Stomach (tissue), 8 donors: ENCODE measurements at regions not wholly inside any gene's neighbourhood (a gene's known extent, or its start where the extent isn't known, plus 50 kb on each side); places are given as distances from the start of the nearest gene placed in this dataset.

ENCODE experiments used
- DNase-seq, 2 donors: peaks; one replicate each; pipeline versions ENCODE4 v3.0.0 to v3.0.0-alpha.2; 2013 to 2019
- H3K27ac ChIP-seq, 5 donors: fragments of 200-600 bp in 4 of 5; sonication (generic) in 4 of 5; one replicate each; pipeline ENCODE4 v1.5.1; 2013 to 2019; ENCODE audit warnings: mild to moderate bottlenecking in 1 of 5, moderate library complexity in 1 of 5
- H3K27me3 ChIP-seq, 3 donors: fragments of 200-600 bp; sonication (generic); one replicate each; pipeline ENCODE4 v1.5.1; 2017 to 2019; ENCODE audit warnings: mixed run types in 1 of 3
- H3K36me3 ChIP-seq, 4 donors: fragments of 200-600 bp; sonication (generic); 1 replicate in 3 of 4; 2 replicates in 1 of 4; pipeline ENCODE4 v1.5.1; 2016 to 2019
- H3K4me1 ChIP-seq, 4 donors: fragments of 200-600 bp; sonication (generic); one replicate each; pipeline ENCODE4 v1.5.1; 2016 to 2019
- H3K4me3 ChIP-seq, 4 donors: fragments of 200-600 bp; sonication (generic) in 3 of 4; one replicate each; pipeline ENCODE4 v1.5.1; 2016 to 2019; ENCODE audit warnings: mild to moderate bottlenecking in 1 of 4
- H3K9me3 ChIP-seq, 4 donors: fragments of 200-600 bp; sonication (generic); one replicate each; pipeline ENCODE4 v1.5.1; 2016 to 2019
- EP300 ChIP-seq: sonication (generic); formaldehyde crosslinking; IDR thresholded peaks from one replicate; pipeline ENCODE4 v1.6.1; 2017; ENCODE audit warnings: antibody characterized with exemption
- POLR2A ChIP-seq, 4 donors: fragments of 450-650 bp; IDR thresholded peaks; one replicate each; pipeline ENCODE4 v1.6.1; 2016; ENCODE audit warnings: antibody characterized with exemption in 4 of 4, control low read depth in 2 of 4, mild to moderate bottlenecking in 1 of 4, moderate library complexity in 1 of 4
- POLR2AphosphoS5 ChIP-seq, 3 donors: sonication (generic); formaldehyde crosslinking; IDR thresholded peaks; one replicate each; pipeline ENCODE4 v1.6.1; 2016; ENCODE audit warnings: antibody characterized with exemption in 3 of 3
- WGBS, 5 donors: extraction: QIAGEN DNeasy Blood & Tissue Kit in 3 of 5; methylation state at CpG; one replicate each; pipeline versions ENCODE4 v1.1.5 to v1.1.7; 2013 to 2018; 5-methylcytosine and 5-hydroxymethylcytosine counted together
- intact Hi-C: fragments of 100-400 bp; cut with DNase I; formaldehyde crosslinking; loops from one replicate; pipeline ENCODE4 v1.15.1; 2023; ENCODE audit warnings: low total_unique reads
- TF ChIP-seq, protein P1 (sequence below), 7 experiments: fragments of 450-650 bp in 4 of 7; fragments of 200-600 bp in 3 of 7; sonication (generic) in 3 of 7; IDR thresholded peaks; one replicate each; pipeline ENCODE4 v1.5.1; 2016 to 2019; ENCODE audit warnings: antibody characterized with exemption in 7 of 7, control low read depth in 2 of 7, mild to moderate bottlenecking in 1 of 7
- donor health status: healthy with polysubstance abuse.
- donor health status: Bipolar disorder and iron deficiency.
- donor health status: healthy.

- Histone ChIP-seq H3K27me3 (no peaks in the 10 kb centered on the region), H3K4me3 (no peak overlapping the region), H3K4me1 (no peaks in the 10 kb centered on the region), H3K36me3 (no peaks in the 10 kb centered on the region), H3K27ac (no peak overlapping the region), H3K9me3 (peaks cover 0 to 25% (median 23%) of the 10 kb centered on the region in 4 donors)
- no peak for DNase-seq
- intact Hi-C loops, result no loop called here
- TF ChIP-seq EP300 (no peak), POLR2AphosphoS5 (IDR thresholded peaks at IDR 0.05) (no peak)
- TF ChIP-seq, protein P1, sequence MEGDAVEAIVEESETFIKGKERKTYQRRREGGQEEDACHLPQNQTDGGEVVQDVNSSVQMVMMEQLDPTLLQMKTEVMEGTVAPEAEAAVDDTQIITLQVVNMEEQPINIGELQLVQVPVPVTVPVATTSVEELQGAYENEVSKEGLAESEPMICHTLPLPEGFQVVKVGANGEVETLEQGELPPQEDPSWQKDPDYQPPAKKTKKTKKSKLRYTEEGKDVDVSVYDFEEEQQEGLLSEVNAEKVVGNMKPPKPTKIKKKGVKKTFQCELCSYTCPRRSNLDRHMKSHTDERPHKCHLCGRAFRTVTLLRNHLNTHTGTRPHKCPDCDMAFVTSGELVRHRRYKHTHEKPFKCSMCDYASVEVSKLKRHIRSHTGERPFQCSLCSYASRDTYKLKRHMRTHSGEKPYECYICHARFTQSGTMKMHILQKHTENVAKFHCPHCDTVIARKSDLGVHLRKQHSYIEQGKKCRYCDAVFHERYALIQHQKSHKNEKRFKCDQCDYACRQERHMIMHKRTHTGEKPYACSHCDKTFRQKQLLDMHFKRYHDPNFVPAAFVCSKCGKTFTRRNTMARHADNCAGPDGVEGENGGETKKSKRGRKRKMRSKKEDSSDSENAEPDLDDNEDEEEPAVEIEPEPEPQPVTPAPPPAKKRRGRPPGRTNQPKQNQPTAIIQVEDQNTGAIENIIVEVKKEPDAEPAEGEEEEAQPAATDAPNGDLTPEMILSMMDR (IDR thresholded peaks at IDR 0.05), result no peak
These were observed 133.1 kb upstream of the BACH2 start for GRCh38 chr6:90429713-90430112.

DNA sequence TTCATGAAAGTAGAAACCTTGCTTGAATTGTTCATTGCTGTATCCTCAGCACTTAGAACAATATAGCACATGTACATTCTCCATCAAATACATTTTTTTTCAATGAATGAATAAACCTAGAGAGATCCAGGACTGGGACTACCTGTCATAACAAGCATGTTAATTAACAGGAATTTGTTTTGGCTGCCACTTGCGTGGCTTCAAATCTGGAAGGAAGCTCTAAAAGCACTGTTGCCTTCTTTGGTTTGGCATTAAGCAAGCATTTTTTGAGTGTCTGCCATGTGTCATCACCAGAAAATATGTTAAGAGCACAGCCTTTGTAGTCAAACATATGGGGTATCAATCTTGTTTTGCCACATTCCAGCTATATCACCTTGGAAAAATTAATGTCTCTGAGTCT is 131.9 kb upstream of the BACH2 start:
- TF ChIP-seq POLR2AphosphoS5 (IDR thresholded peaks at IDR 0.05) (no peak), POLR2A (IDR thresholded peaks at IDR 0.05) (no peak), EP300 (no peak)
- TF ChIP-seq, protein P1 (IDR thresholded peaks at IDR 0.05), result no peak

DNA sequence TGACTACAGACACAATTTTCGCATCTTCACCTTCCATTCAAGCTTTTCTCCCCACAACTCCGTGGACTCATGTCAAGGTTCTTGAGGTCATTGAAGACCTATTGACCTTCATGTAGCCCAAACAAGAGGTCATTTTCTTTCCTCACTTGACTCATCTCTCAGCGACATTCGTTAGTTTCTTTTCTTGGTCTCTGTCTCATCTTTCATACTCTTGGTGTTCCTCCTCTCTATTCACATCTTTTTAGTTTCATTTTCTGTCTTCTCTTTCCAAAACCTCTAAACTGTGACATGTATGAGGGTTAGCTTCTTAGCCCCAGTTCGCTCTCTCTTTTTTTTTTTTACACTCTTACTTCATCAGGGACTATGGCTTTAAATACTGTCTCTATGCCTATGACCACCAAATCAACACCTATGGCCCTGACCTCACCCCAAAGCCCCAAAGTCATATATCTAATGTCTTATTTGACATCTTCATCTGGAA is 128.6 kb upstream of the BACH2 start:
- Histone ChIP-seq H3K4me1 (no peaks in the 10 kb centered on the region), H3K27ac (no peak overlapping the region), H3K4me3 (no peak overlapping the region), H3K9me3 (peaks cover 0 to 20% (median 19%) of the 10 kb centered on the region in 4 donors), H3K36me3 (no peaks in the 10 kb centered on the region), H3K27me3 (no peaks in the 10 kb centered on the region)
- WGBS, 5 donors, result 73 to 82% (median 80%) methylated on average over 5 of the region's 5 CpGs
- no peak for TF ChIP-seq POLR2A (IDR thresholded peaks at IDR 0.05)
- no peak for TF ChIP-seq EP300
- TF ChIP-seq, protein P1 (IDR thresholded peaks at IDR 0.05), result no peak
- TF ChIP-seq POLR2AphosphoS5 (IDR thresholded peaks at IDR 0.05), result no peak
- DNase-seq, result no peak
- intact Hi-C loops, result no loop called here

More for the DNA sequence above, 131.9 kb upstream of the BACH2 start:
- WGBS, 5 donors, result 74 to 89% (median 88%) methylated on average over 1 of the region's 1 CpG
- no peak for DNase-seq
- no peaks in the 10 kb centered on the region for H3K27me3 ChIP-seq
- intact Hi-C loops, result no loop called here
- H3K27ac ChIP-seq, result no peak overlapping the region
- no peaks in the 10 kb centered on the region for H3K4me1 ChIP-seq
- no peak overlapping the region for H3K4me3 ChIP-seq
- H3K36me3 ChIP-seq, result no peaks in the 10 kb centered on the region
- peaks cover 0 to 25% (median 23%) of the 10 kb centered on the region in 4 donors for H3K9me3 ChIP-seq

DNA sequence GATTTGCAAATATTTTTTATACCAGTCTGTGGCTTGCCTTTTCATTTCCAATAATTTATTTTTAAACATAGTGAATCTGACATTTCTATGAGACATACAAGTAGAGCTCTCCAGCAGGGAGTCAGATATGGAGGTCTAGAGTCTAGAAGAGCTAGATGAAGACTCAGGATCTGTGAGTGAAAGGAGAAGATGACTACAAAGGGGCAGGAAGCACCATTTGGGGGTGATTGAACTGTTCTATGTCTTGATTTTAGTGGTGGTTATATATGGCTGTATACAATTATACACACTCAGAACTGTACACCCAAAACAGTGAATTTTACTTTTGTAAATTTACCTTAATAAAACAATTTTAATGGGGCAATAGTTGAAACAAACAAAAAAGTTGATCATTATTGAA is 127.9 kb upstream of the BACH2 start:
- no peak overlapping the region for H3K4me3 ChIP-seq
- H3K36me3 ChIP-seq, result no peaks in the 10 kb centered on the region
- H3K27me3 ChIP-seq, result no peaks in the 10 kb centered on the region
- intact Hi-C loops, result no loop called here
- DNase-seq, result no peak
- no peak overlapping the region for H3K27ac ChIP-seq
- TF ChIP-seq EP300, result no peak
- TF ChIP-seq, protein P1 (IDR thresholded peaks at IDR 0.05), result no peak
- peaks cover 0 to 16% (median 13%) of the 10 kb centered on the region in 4 donors for H3K9me3 ChIP-seq
- H3K4me1 ChIP-seq, result no peaks in the 10 kb centered on the region

DNA sequence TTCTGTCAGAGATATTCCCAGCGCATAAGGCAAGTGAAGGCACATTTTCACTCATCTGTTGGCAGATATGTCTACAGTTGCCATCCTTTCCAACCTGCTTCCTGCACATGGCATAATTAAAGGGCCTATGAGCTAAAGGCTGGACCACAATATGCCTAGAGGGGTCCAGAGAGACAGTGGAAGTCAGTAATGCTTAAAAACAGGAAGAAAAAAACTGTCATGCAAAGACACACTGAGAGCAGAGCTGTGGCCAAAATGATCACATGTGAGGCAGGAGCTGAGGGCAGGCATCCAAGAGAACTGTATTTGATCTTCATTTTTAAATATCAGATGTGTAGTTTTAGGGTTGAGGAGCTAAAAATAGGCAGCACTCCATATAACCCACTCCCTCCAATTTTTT is 125.0 kb upstream of the BACH2 start:
- no peaks in the 10 kb centered on the region for H3K9me3 ChIP-seq
- intact Hi-C loops, result no loop called here
- 86 to 100% (median 100%) methylated on average over 1 of the region's 1 CpG for WGBS, 5 donors
- DNase-seq, result no peak
- H3K27ac ChIP-seq, result no peak overlapping the region
- H3K4me3 ChIP-seq, result no peak overlapping the region
- H3K4me1 ChIP-seq, result no peaks in the 10 kb centered on the region
- no peaks in the 10 kb centered on the region for H3K36me3 ChIP-seq
- no peaks in the 10 kb centered on the region for H3K27me3 ChIP-seq
- TF ChIP-seq EP300 (no peak), POLR2AphosphoS5 (IDR thresholded peaks at IDR 0.05) (no peak), POLR2A (IDR thresholded peaks at IDR 0.05) (no peak)
- TF ChIP-seq, protein P1 (IDR thresholded peaks at IDR 0.05), result no peak
